ENCODE measurements at regions not wholly inside any gene's neighbourhood (a gene's known extent, or its start where the extent isn't known, plus 50 kb on each side); places are given as distances from the start of the nearest gene placed in this dataset.
"Not testable (repeated sequence)": the region's sequence is repeated elsewhere in the genome, so short reads cannot be mapped to it uniquely, and the experiment has no call there.

DNA sequence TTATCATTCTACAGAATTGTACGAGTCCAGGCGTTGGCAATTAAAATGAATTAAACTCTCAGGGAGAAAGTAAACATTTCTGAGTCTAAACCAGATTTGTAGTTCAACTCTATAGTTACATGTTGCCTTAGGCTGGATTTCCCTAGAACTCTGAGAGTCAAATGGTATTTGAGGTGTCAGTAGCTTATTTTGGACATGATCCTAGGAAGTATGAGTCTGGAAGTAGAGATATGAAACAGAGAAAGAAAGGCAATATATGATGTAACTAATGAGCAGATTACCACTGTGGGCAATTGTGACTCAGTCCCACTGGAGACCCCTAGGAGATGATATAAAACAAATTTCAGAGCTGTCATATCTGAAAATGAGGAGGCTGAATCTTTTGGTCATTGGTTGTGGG is 199.1 kb upstream of the UBE2E3 start:
- TF ChIP-seq, protein P1, sequence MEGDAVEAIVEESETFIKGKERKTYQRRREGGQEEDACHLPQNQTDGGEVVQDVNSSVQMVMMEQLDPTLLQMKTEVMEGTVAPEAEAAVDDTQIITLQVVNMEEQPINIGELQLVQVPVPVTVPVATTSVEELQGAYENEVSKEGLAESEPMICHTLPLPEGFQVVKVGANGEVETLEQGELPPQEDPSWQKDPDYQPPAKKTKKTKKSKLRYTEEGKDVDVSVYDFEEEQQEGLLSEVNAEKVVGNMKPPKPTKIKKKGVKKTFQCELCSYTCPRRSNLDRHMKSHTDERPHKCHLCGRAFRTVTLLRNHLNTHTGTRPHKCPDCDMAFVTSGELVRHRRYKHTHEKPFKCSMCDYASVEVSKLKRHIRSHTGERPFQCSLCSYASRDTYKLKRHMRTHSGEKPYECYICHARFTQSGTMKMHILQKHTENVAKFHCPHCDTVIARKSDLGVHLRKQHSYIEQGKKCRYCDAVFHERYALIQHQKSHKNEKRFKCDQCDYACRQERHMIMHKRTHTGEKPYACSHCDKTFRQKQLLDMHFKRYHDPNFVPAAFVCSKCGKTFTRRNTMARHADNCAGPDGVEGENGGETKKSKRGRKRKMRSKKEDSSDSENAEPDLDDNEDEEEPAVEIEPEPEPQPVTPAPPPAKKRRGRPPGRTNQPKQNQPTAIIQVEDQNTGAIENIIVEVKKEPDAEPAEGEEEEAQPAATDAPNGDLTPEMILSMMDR (IDR thresholded peaks at IDR 0.05), result no peak
- no peak for DNase-seq (ENCODE audit: extremely low spot score, unreplicated experiment)
- peaks cover 7% of the 10 kb centered on the region for H3K4me1 Mint-ChIP-seq (ENCODE audit: unreplicated experiment)
- H3K27ac Mint-ChIP-seq (ENCODE audit: unreplicated experiment), result no peak overlapping the region
- H3K9me3 Mint-ChIP-seq (ENCODE audit: unreplicated experiment), result no peaks in the 10 kb centered on the region
- no peak overlapping the region for H3K4me3 Mint-ChIP-seq (ENCODE audit: unreplicated experiment)
- H3K36me3 Mint-ChIP-seq (ENCODE audit: unreplicated experiment), result no peaks in the 10 kb centered on the region
- H3K27me3 Mint-ChIP-seq (ENCODE audit: unreplicated experiment), result no peaks in the 10 kb centered on the region

DNA sequence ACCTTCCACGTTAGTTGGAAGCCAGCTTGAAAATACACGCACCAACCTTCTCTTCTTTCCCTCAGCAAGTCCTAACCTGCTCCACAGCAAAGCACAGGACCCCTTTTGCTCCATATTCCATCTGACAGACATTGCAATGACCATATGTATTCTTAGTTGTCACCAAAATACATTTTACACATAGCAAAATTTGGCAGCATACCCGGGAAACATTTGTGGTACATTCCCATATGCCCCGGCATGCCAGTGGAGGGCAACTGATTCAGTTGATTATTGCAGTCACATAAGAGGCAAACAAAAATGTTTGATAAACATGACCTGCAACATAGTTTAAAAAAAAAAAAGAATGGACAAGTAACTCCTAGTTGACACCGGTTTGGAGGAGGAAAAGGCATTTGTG is 202.1 kb upstream of the UBE2E3 start:
- TF ChIP-seq, protein P1 (IDR thresholded peaks at IDR 0.05), result no peak
- Mint-ChIP-seq H3K4me3 (ENCODE audit: unreplicated experiment) (no peak overlapping the region), H3K9me3 (ENCODE audit: unreplicated experiment) (no peaks in the 10 kb centered on the region), H3K36me3 (ENCODE audit: unreplicated experiment) (no peaks in the 10 kb centered on the region), H3K27ac (ENCODE audit: unreplicated experiment) (no peak overlapping the region), H3K27me3 (ENCODE audit: unreplicated experiment) (no peaks in the 10 kb centered on the region), H3K4me1 (ENCODE audit: unreplicated experiment) (peaks cover 7% of the 10 kb centered on the region)
- no peak for DNase-seq (ENCODE audit: extremely low spot score, unreplicated experiment)

DNA sequence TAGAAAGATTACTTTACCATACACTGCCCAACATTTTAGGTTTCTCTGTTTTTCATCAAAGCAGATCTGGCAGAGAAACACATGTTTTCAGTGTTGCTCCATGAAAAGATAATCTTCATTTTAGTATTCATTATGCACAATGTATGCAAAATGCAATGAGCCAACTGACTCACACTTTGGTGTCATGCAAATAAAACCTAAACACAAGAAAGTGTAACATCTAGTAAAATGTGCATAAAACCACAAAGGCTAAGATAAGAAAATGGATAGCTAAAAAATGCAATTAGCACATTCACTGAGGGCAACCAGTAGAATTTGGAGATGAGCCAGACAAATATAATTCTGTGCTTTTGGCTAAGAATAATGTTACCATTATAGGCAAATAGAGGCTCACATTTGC is 203.5 kb upstream of the UBE2E3 start:
- Mint-ChIP-seq H3K9me3 (ENCODE audit: unreplicated experiment) (no peaks in the 10 kb centered on the region), H3K4me1 (ENCODE audit: unreplicated experiment) (peaks cover 7% of the 10 kb centered on the region)

DNA sequence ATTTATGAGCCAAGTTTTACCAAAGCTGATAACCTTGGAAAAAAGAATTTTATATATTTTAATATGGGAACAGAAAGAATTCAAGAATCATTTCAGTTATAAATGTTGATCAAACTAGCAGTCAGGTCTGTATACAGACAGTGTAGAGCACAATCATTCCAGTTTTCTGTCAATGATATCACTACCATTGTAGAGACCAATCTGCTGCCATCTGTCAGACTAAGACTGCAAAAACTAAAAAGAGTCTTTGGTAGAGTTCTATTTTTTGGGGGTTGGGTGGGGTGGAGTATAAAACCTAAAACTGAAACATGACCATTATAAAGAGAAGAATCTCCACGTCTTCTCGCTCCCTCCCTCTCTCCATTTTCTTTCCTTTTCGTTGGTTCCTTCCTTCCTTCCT is 204.7 kb upstream of the UBE2E3 start:
- Mint-ChIP-seq H3K27me3 (ENCODE audit: unreplicated experiment) (no peaks in the 10 kb centered on the region), H3K4me3 (ENCODE audit: unreplicated experiment) (no peak overlapping the region), H3K36me3 (ENCODE audit: unreplicated experiment) (no peaks in the 10 kb centered on the region), H3K9me3 (ENCODE audit: unreplicated experiment) (no peaks in the 10 kb centered on the region), H3K27ac (ENCODE audit: unreplicated experiment) (no peak overlapping the region), H3K4me1 (ENCODE audit: unreplicated experiment) (peaks cover under 1% of the 10 kb centered on the region)
- DNase-seq (ENCODE audit: extremely low spot score, unreplicated experiment), result no peak
- TF ChIP-seq, protein P1 (IDR thresholded peaks at IDR 0.05), result no peak

More for the DNA sequence above, 203.5 kb upstream of the UBE2E3 start:
- no peak for DNase-seq (ENCODE audit: extremely low spot score, unreplicated experiment)
- no peak overlapping the region for H3K27ac Mint-ChIP-seq (ENCODE audit: unreplicated experiment)
- no peaks in the 10 kb centered on the region for H3K27me3 Mint-ChIP-seq (ENCODE audit: unreplicated experiment)
- H3K4me3 Mint-ChIP-seq (ENCODE audit: unreplicated experiment), result no peak overlapping the region
- H3K36me3 Mint-ChIP-seq (ENCODE audit: unreplicated experiment), result no peaks in the 10 kb centered on the region
- TF ChIP-seq, protein P1 (IDR thresholded peaks at IDR 0.05), result no peak

DNA sequence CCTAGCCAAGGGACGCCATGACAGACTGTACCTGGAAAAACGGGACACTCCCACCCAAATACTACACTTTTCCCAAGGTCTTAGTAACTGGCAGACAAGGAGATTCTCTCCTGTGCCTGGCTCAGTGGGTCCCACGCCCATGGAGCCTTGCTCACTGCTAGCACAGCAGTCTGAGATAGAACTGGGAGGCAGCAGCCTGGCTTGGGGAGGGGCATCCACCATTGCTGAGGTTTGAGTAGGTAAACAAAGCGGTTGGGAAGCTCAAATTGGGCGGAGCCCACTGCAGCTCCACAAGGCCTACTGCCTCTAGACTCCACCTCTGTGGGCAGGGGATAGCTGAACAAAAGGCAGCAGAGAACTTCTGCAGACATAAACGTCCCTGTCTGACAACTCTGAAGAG is 215.1 kb upstream of the UBE2E3 start:
- H3K9me3 Mint-ChIP-seq (ENCODE audit: unreplicated experiment), result peaks cover 15% of the 10 kb centered on the region
- not testable (repeated sequence) for H3K36me3 Mint-ChIP-seq (ENCODE audit: unreplicated experiment); H3K27me3 Mint-ChIP-seq (ENCODE audit: unreplicated experiment); DNase-seq (ENCODE audit: extremely low spot score, unreplicated experiment); H3K27ac Mint-ChIP-seq (ENCODE audit: unreplicated experiment); H3K4me3 Mint-ChIP-seq (ENCODE audit: unreplicated experiment)
- H3K4me1 Mint-ChIP-seq (ENCODE audit: unreplicated experiment), result peaks cover 16% of the 10 kb centered on the region

Measured in osteocyte (in vitro differentiated cells).